GM21447 (cell line): ENCODE measurements at regions not wholly inside any gene's neighbourhood (a gene's known extent, or its start where the extent isn't known, plus 50 kb on each side); places are given as distances from the start of the nearest gene placed in this dataset.
"Not testable (repeated sequence)": the region's sequence is repeated elsewhere in the genome, so short reads cannot be mapped to it uniquely, and the experiment has no call there.

ENCODE experiments used
- ATAC-seq: cut with Tn5 transposase; IDR thresholded peaks from one replicate; pipeline ENCODE4 v1.9.1; 2021; ENCODE audit not compliant: unreplicated experiment

GRCh38 chr6:144606083-144606482, 320.9 kb downstream of the UTRN start:
- no peak for ATAC-seq

- ATAC-seq, result no peak
These were observed 323.0 kb downstream of the UTRN start for GRCh38 chr6:144607998-144608735.

GRCh38 chr6:144612811-144613210, 327.7 kb downstream of the UTRN start:
- no peak for ATAC-seq

- ATAC-seq, result peak; percentile 89
These were observed 328.7 kb downstream of the UTRN start for GRCh38 chr6:144613859-144614258.

GRCh38 chr6:144615870-144616269, 330.7 kb downstream of the UTRN start:
- no peak for ATAC-seq

- no peak for ATAC-seq
These were observed 332.1 kb downstream of the UTRN start for GRCh38 chr6:144617191-144617590.

GRCh38 chr6:144617708-144618107, 332.6 kb downstream of the UTRN start:
- ATAC-seq, result no peak

- ATAC-seq, result no peak
These were observed 334.8 kb downstream of the UTRN start for GRCh38 chr6:144619966-144620365.

- ATAC-seq, result no peak
These were observed 336.2 kb downstream of the UTRN start for GRCh38 chr6:144621332-144621731.

GRCh38 chr6:144624246-144624645, 339.1 kb downstream of the UTRN start:
- no peak for ATAC-seq

- no peak for ATAC-seq
These were observed 339.6 kb downstream of the UTRN start for GRCh38 chr6:144624716-144625115.

GRCh38 chr6:144630857-144631256, 345.7 kb downstream of the UTRN start:
- ATAC-seq, result no peak

GRCh38 chr6:144632266-144632665, 347.1 kb downstream of the UTRN start:
- no peak for ATAC-seq

- ATAC-seq, result no peak
These were observed 348.8 kb downstream of the UTRN start for GRCh38 chr6:144633886-144634285.

GRCh38 chr6:144634371-144634770, 349.2 kb downstream of the UTRN start:
- ATAC-seq, result no peak

GRCh38 chr6:144635051-144635450, 349.9 kb downstream of the UTRN start:
- ATAC-seq, result no peak

GRCh38 chr6:144636025-144636424, 350.9 kb downstream of the UTRN start:
- not testable (repeated sequence) for ATAC-seq

- ATAC-seq, result no peak
These were observed 352.4 kb downstream of the UTRN start for GRCh38 chr6:144637541-144637940.

- no peak for ATAC-seq
These were observed 354.5 kb downstream of the UTRN start for GRCh38 chr6:144639654-144640053.

- no peak for ATAC-seq
These were observed 356.2 kb downstream of the UTRN start for GRCh38 chr6:144641286-144641685.

GRCh38 chr6:144644776-144645175, 359.6 kb downstream of the UTRN start:
- no peak for ATAC-seq

GRCh38 chr6:144646093-144647056, 361.2 kb downstream of the UTRN start:
- ATAC-seq, result no peak
